H1 (cell line): ENCODE measurements at regions not wholly inside any gene's neighbourhood (a gene's known extent, or its start where the extent isn't known, plus 50 kb on each side); places are given as distances from the start of the nearest gene placed in this dataset.
A peak's percentile ranks its signal among the peaks of the same experiment; 100 is the strongest.

Experiments used
- CTCF ChIA-PET: fragments of 300-600 bp; sonication (Branson Sonifier 250); formaldehyde crosslinking; loops from one replicate; lab custom pipeline; 2021; ENCODE audit not compliant: partially characterized antibody; lab: Charles Lee
- POLR2A ChIA-PET: fragments of 300-600 bp; sonication (Branson Sonifier 250); formaldehyde crosslinking; loops from one replicate; lab custom pipeline; 2021; ENCODE audit warnings: inconsistent platforms; ENCODE audit not compliant: partially characterized antibody; lab: Charles Lee
- DNase-seq, 2 experiments: peaks; one replicate each; pipeline versions ENCODE4 v3.0.0 to v3.0.0-alpha.2; 2010 to 2022; ENCODE audit warnings: low spot score in 2 of 2, low read depth in 1 of 2, mixed read lengths in 1 of 2
- FAIRE-seq: peaks from 2 replicates; lab custom pipeline; 2011; peaks lifted over from hg19 to GRCh38; lab: Jason Lieb, UNC
- H2AFZ ChIP-seq: 2 replicates; pipeline ENCODE4 v1.8.1; 2012; ENCODE audit warnings: low read length, inconsistent platforms
- H2AK5ac ChIP-seq: 2 replicates; pipeline ENCODE4 v1.6.1; 2013; ENCODE audit warnings: low read depth, low read length
- H2BK120ac ChIP-seq: replicated peaks from 2 replicates; pipeline ENCODE3; 2013; ENCODE audit warnings: low read depth, low read length, inconsistent platforms
- H2BK12ac ChIP-seq: 2 replicates; pipeline ENCODE4 v1.6.1; 2013; ENCODE audit warnings: low read depth, low read length
- H2BK15ac ChIP-seq: 2 replicates; pipeline ENCODE4 v1.6.1; 2013; ENCODE audit warnings: low read length
- H2BK20ac ChIP-seq: 2 replicates; pipeline ENCODE4 v1.6.1; 2013; ENCODE audit warnings: low read length
- H2BK5ac ChIP-seq: 2 replicates; pipeline ENCODE4 v1.6.1; 2013; ENCODE audit warnings: low read depth, low read length
- H3K14ac ChIP-seq: 2 replicates; pipeline ENCODE4 v1.6.1; 2013; ENCODE audit warnings: inconsistent platforms; ENCODE audit not compliant: insufficient read length
- H3K18ac ChIP-seq: 2 replicates; pipeline ENCODE4 v1.6.1; 2013; ENCODE audit warnings: low read length; ENCODE audit errors: extremely low read depth
- H3K23ac ChIP-seq: 2 replicates; pipeline ENCODE4 v1.6.1; 2013; ENCODE audit warnings: inconsistent platforms; ENCODE audit not compliant: insufficient read length
- H3K23me2 ChIP-seq: 2 replicates; pipeline ENCODE4 v1.6.1; 2013; ENCODE audit warnings: low read depth, low read length
- H3K27ac ChIP-seq: 2 replicates; pipeline ENCODE4 v1.6.1; 2011; ENCODE audit warnings: low read depth, low read length, inconsistent platforms
- H3K27me3 ChIP-seq, 4 experiments: replicated peaks in 1 of 4; 1 replicate in 1 of 4; 2 replicates in 3 of 4; pipeline versions ENCODE4 v1.6.1 to v1.8.1; 2011 to 2013; ENCODE audit warnings: low read length in 3 of 4, mild to moderate bottlenecking in 3 of 4, inconsistent platforms in 2 of 4, mixed read lengths in 2 of 4, moderate library complexity in 1 of 4; ENCODE audit not compliant: control insufficient read depth in 3 of 4, insufficient read depth in 3 of 4; ENCODE audit errors: extremely low read depth in 1 of 4
- H3K36me3 ChIP-seq, 4 experiments: 2 replicates each; pipeline versions ENCODE4 v1.6.1 to v1.8.1; 2011 to 2013; ENCODE audit warnings: mild to moderate bottlenecking in 4 of 4, low read length in 3 of 4, moderate library complexity in 2 of 4, control low read depth in 1 of 4, inconsistent platforms in 1 of 4; ENCODE audit not compliant: insufficient read depth in 4 of 4, control insufficient read depth in 2 of 4
- H3K4ac ChIP-seq: replicated peaks from 2 replicates; pipeline ENCODE3; 2013; ENCODE audit warnings: low read length, low read depth, mixed read lengths, inconsistent platforms; ENCODE audit not compliant: insufficient read length
- H3K4me1 ChIP-seq, 4 experiments: replicated peaks in 1 of 4; 1 replicate in 1 of 4; 2 replicates in 3 of 4; pipeline versions ENCODE4 v1.6.1 to v1.8.1; 2011 to 2013; ENCODE audit warnings: low read length in 3 of 4, inconsistent platforms in 2 of 4, mixed read lengths in 1 of 4; ENCODE audit not compliant: insufficient read depth in 4 of 4, control insufficient read depth in 3 of 4
- H3K4me2 ChIP-seq, 2 experiments: 2 replicates each; pipeline versions ENCODE4 v1.6.1 to v1.8.1; 2011 to 2013; ENCODE audit warnings: low read depth in 2 of 2, low read length in 2 of 2, control low read depth in 1 of 2, inconsistent platforms in 1 of 2, mild to moderate bottlenecking in 1 of 2; ENCODE audit not compliant: insufficient read depth in 1 of 2
- H3K4me3 ChIP-seq, 4 experiments: fragments of 200-600, 300-600 bp in 1 of 4; sonication (generic), shearing (Covaris generic), sonication (Bioruptor Twin) in 1 of 4; 2 replicates each; pipeline versions ENCODE4 v1.5.1 to v1.8.1; 2011 to 2016; ENCODE audit warnings: low read length in 4 of 4, low read depth in 3 of 4, control low read depth in 2 of 4, inconsistent platforms in 2 of 4, mild to moderate bottlenecking in 2 of 4, mixed read lengths in 1 of 4, moderate library complexity in 1 of 4; ENCODE audit not compliant: insufficient read depth in 2 of 4; ENCODE audit errors: extremely low read depth in 1 of 4
- H3K56ac ChIP-seq: replicated peaks from 2 replicates; pipeline ENCODE3; 2013; ENCODE audit warnings: low read depth, mild to moderate bottlenecking, mixed read lengths, low read length, inconsistent platforms; ENCODE audit not compliant: insufficient read length
- H3K79me1 ChIP-seq: 2 replicates; pipeline ENCODE4 v1.6.1; 2013; ENCODE audit warnings: low read depth, low read length, control low read depth
- H3K79me2 ChIP-seq, 2 experiments: 2 replicates each; pipeline versions ENCODE4 v1.6.1 to v1.8.1; 2012 to 2013; ENCODE audit warnings: low read length in 2 of 2, mild to moderate bottlenecking in 2 of 2, inconsistent platforms in 1 of 2; ENCODE audit not compliant: insufficient read depth in 2 of 2, control insufficient read depth in 1 of 2
- H3K9ac ChIP-seq, 4 experiments: replicated peaks in 1 of 4; 1 replicate in 1 of 4; 2 replicates in 3 of 4; pipeline versions ENCODE4 v1.6.1 to v1.8.1; 2011 to 2013; ENCODE audit warnings: low read depth in 3 of 4, low read length in 3 of 4, control low read depth in 2 of 4, mild to moderate bottlenecking in 2 of 4, moderate library complexity in 2 of 4, inconsistent platforms in 1 of 4; ENCODE audit errors: extremely low read depth in 1 of 4
- H3K9me3 ChIP-seq, 2 experiments: 2 replicates each; pipeline versions ENCODE4 v1.6.1 to v1.8.1; 2012 to 2013; ENCODE audit warnings: mild to moderate bottlenecking in 2 of 2, moderate library complexity in 2 of 2, control low read depth in 1 of 2, inconsistent platforms in 1 of 2, low read depth in 1 of 2, low read length in 1 of 2, mixed read lengths in 1 of 2; ENCODE audit not compliant: insufficient read depth in 2 of 2
- H4K20me1 ChIP-seq, 2 experiments: replicated peaks in 1 of 2; 2 replicates each; pipeline versions ENCODE3 to v1.8.1; 2011 to 2013; ENCODE audit warnings: inconsistent platforms in 2 of 2, low read length in 2 of 2, mild to moderate bottlenecking in 1 of 2; ENCODE audit not compliant: insufficient read depth in 2 of 2, control insufficient read depth in 1 of 2
- H4K5ac ChIP-seq: 2 replicates; pipeline ENCODE4 v1.6.1; 2013; ENCODE audit warnings: low read length, low read depth, mixed read lengths, inconsistent platforms; ENCODE audit not compliant: insufficient read length
- H4K8ac ChIP-seq: 2 replicates; pipeline ENCODE4 v1.8.0; 2013; ENCODE audit warnings: mild to moderate bottlenecking, moderate library complexity, low read length, inconsistent platforms; ENCODE audit not compliant: insufficient read depth; ENCODE audit errors: extremely low read depth
- H4K91ac ChIP-seq: replicated peaks from 2 replicates; pipeline ENCODE3; 2013; ENCODE audit warnings: low read length, mixed read lengths, inconsistent platforms; ENCODE audit not compliant: insufficient read length
- EP300 ChIP-seq, 2 experiments: IDR thresholded peaks; 1 replicate in 1 of 2; 2 replicates in 1 of 2; pipeline ENCODE4 v1.6.1; 2011 to 2012; ENCODE audit warnings: low read depth in 2 of 2, low read length in 2 of 2, mild to moderate bottlenecking in 2 of 2, borderline replicate concordance in 1 of 2, inconsistent platforms in 1 of 2, moderate library complexity in 1 of 2
- KDM4A ChIP-seq: IDR thresholded peaks from one replicate; pipeline ENCODE4 v1.7.1; 2012; ENCODE audit warnings: low read depth, mild to moderate bottlenecking, moderate library complexity, low read length, inconsistent platforms; ENCODE audit not compliant: severe bottlenecking
- WGBS, 2 experiments: shearing (Covaris generic) in 1 of 2; methylation state at CpG; one replicate each; pipeline versions ENCODE4 v1.1.6 to v1.1.7; 2013 to 2015; ENCODE audit warnings: low lambda C conversion rate in 2 of 2, mixed read lengths in 2 of 2, inconsistent platforms in 1 of 2, low coverage in 1 of 2, missing lambda C conversion rate in 1 of 2; ENCODE audit not compliant: insufficient replicate concordance in 2 of 2, insufficient coverage in 1 of 2, insufficient read length in 1 of 2; ENCODE audit errors: extremely low coverage in 1 of 2, missing lambda C conversion rate in 1 of 2; 5-methylcytosine and 5-hydroxymethylcytosine counted together

- H2AFZ ChIP-seq: peak overlapping the region; percentile 56
- H2BK15ac ChIP-seq: no peak overlapping the region
- H2BK12ac ChIP-seq: no peak overlapping the region
- H3K9ac ChIP-seq: no peak overlapping the region
- no peaks in the 10 kb centered on the region for H3K27me3 ChIP-seq
- no peaks in the 10 kb centered on the region for H4K20me1 ChIP-seq
- no peak overlapping the region for H4K5ac ChIP-seq
- no peaks in the 10 kb centered on the region for H3K9me3 ChIP-seq
- ChIA-PET POLR2A (interaction anchor here (0.5 kb wide), 1 partner anchor 1206 kb away, joined by 3 read pairs; no protein-coding TSS in a partner anchor), CTCF (interaction anchor here (1.0 to 1.3 kb wide), 3 partner anchors 10 to 36 kb away, joined by 3 to 4 read pairs (median 3); no protein-coding TSS in a partner anchor)
- no peak overlapping the region for H3K18ac ChIP-seq
- no peak overlapping the region for H3K14ac ChIP-seq
- no peaks in the 10 kb centered on the region for H3K36me3 ChIP-seq
- no peak for DNase-seq
- WGBS, 2 experiments: 88% methylated on average over 4 of the region's 4 CpGs; no CpG with 5 or more reads in 1 of the 2 experiments
- H3K23me2 ChIP-seq: no peaks in the 10 kb centered on the region
- no peak overlapping the region for H3K4me2 ChIP-seq
- H4K8ac ChIP-seq: no peak overlapping the region
- H3K23ac ChIP-seq: no peak overlapping the region
- no peaks in the 10 kb centered on the region for H3K4me1 ChIP-seq
- H3K79me1 ChIP-seq: no peaks in the 10 kb centered on the region
- H2BK120ac ChIP-seq: no peak overlapping the region
- H2BK20ac ChIP-seq: no peak overlapping the region
- H3K56ac ChIP-seq: no peak overlapping the region
- H4K91ac ChIP-seq: no peak overlapping the region
- H3K79me2 ChIP-seq: no peaks in the 10 kb centered on the region
- TF ChIP-seq KDM4A (no peak), EP300 (IDR thresholded peaks at IDR 0.05; ENCODE audit: borderline replicate concordance in 1 of 2, low read depth in 2 of 2, low read length in 2 of 2) (no peak)
- TF ChIP-seq, all 59 proteins: peak for 0
- H3K27ac ChIP-seq: no peak overlapping the region
- no peak overlapping the region for H3K4me3 ChIP-seq
- FAIRE-seq: peak; percentile 39
- no peak overlapping the region for H3K4ac ChIP-seq
- no peak overlapping the region for H2AK5ac ChIP-seq
- no peak overlapping the region for H2BK5ac ChIP-seq
Measured at GRCh38 chr1:191888996-191889622, 269.2 kb upstream of the RGS18 start.
